Activated T-cell treated with anti-CD3 and anti-CD28 coated beads, Interleukin-2, amount 50 U/mL, for 24 hours (primary cell): ENCODE measurements at regions not wholly inside any gene's neighbourhood (a gene's known extent, or its start where the extent isn't known, plus 50 kb on each side); places are given as distances from the start of the nearest gene placed in this dataset.

Source experiments
- DNase-seq: peaks from one replicate; pipeline ENCODE4 v3.0.0-alpha.2; 2020
- H3K27ac Mint-ChIP-seq: 2 replicates; pipeline ENCODE4 v1.8.0; 2020; ENCODE audit warnings: mild to moderate bottlenecking, mixed read lengths
- H3K27me3 Mint-ChIP-seq: 2 replicates; pipeline ENCODE4 v1.8.0; 2020; ENCODE audit warnings: mixed read lengths
- H3K36me3 Mint-ChIP-seq: 2 replicates; pipeline ENCODE4 v1.8.0; 2020; ENCODE audit warnings: low read depth, mixed read lengths
- H3K4me1 Mint-ChIP-seq: 2 replicates; pipeline ENCODE4 v1.8.0; 2020; ENCODE audit warnings: low read depth, mixed read lengths
- H3K4me3 Mint-ChIP-seq: 2 replicates; pipeline ENCODE4 v1.8.0; 2020; ENCODE audit warnings: mild to moderate bottlenecking, moderate library complexity, mixed read lengths
- H3K9me3 Mint-ChIP-seq: 2 replicates; pipeline ENCODE4 v1.8.0; 2020; ENCODE audit warnings: mixed read lengths

DNA sequence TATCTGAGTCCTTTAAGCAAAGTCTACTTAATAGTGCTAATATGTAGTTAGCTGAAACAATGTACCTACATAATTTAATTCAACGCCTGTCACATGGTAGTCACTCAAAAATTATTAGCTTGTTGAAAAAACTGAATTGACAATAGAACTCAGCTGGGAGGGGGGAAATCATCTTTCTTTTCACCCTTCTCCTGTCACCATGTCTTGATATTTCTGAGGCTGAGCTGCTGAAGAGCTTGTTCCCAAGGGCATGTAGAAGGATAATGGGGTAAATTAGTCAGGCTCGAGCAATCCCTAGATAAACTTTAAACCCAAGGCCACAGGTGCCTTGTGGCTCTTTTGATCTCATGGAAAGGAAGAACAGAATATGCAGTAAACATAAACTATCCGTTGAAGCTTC, 339.6 kb upstream of the LRATD1 start:
- no peaks in the 10 kb centered on the region for H3K36me3 Mint-ChIP-seq
- H3K4me1 Mint-ChIP-seq, result no peaks in the 10 kb centered on the region

DNA sequence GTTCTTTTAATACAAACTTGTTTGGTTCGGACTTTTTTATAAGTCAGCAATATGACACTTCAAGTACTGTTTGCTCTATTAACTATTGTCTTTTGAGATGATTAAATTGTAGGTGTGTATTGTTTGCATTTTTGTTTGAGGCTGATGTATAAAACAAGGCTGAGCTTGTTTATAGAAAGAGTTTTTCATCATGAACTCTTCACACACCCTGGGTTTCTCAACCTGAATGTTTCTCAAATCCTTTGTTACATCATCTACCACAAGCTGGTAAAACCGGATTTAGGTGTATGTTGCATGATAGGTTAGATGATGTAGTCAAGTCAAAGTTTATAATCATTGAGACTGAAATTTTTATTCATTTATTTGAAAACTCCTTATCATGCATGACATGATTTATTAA, 335.2 kb upstream of the LRATD1 start:
- Mint-ChIP-seq H3K36me3 (no peaks in the 10 kb centered on the region), H3K4me3 (no peak overlapping the region), H3K9me3 (peaks cover 13% of the 10 kb centered on the region), H3K4me1 (no peaks in the 10 kb centered on the region), H3K27ac (no peak overlapping the region), H3K27me3 (no peaks in the 10 kb centered on the region)
- no peak for DNase-seq

More for the DNA sequence above, 339.6 kb upstream of the LRATD1 start:
- Mint-ChIP-seq H3K9me3 (peaks cover 16% of the 10 kb centered on the region), H3K4me3 (no peak overlapping the region), H3K27me3 (no peaks in the 10 kb centered on the region), H3K27ac (no peak overlapping the region)
- DNase-seq, result no peak

DNA sequence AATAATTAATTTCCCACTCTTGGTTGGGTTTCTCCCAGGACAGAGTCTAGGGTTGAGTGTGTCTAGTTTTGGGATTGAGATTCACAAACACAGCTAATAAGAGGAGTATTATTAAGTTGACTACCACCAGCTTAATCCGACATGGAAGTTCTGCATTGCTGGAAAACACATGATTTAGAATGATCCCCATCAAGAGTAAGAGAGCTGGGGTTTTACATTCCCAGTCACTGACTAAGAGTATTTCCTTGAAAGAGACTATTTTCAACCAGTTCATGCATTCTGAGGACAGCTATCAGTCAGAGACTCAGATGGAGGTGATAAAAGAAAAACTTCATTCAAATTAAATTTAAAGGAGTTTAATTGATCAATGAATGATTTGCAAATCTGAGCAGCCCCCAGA, 334.6 kb upstream of the LRATD1 start:
- peaks cover 13% of the 10 kb centered on the region for H3K9me3 Mint-ChIP-seq
- DNase-seq, result no peak
- H3K4me3 Mint-ChIP-seq, result no peak overlapping the region
- H3K27me3 Mint-ChIP-seq, result no peaks in the 10 kb centered on the region
- H3K27ac Mint-ChIP-seq, result no peak overlapping the region
- no peaks in the 10 kb centered on the region for H3K4me1 Mint-ChIP-seq
- H3K36me3 Mint-ChIP-seq, result no peaks in the 10 kb centered on the region

GRCh38 chr2:14301331-14301730, 331.2 kb upstream of the LRATD1 start:
- no peak for DNase-seq
- no peak overlapping the region for H3K27ac Mint-ChIP-seq
- H3K36me3 Mint-ChIP-seq, result no peaks in the 10 kb centered on the region

DNA sequence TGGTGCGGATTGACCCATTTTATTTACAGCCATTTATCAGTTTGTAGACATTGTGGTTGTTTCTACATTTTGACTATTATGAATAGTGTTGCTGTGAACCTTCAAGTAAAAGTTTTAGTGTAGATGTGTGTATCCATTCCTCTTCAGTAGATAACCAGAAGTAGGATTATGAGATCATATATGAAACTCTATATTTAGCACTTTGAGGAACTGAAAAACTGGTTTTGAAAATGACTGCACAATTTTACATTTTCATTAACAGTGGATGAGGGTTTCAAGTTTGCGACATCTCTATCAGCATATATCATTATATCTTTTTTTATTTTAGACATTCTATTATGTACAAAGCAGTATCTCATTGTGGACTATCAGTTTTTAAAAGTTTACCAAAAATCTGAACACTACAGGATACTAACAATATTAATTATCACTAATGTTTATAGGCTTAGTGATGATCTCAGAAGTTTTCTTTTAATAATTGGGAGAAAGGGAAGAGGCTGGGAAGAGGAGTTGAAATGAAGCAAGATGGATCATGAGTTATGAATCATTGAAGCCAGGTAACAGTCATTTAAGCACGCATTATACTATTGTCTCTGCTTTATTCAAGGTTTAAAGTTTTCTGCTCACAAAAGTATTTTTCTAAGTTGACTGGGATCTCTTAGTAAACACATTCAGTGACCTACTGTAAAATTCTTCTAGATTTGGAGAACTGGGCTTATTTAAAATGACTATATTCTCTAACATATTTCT, 329.0 kb upstream of the LRATD1 start:
- H3K27me3 Mint-ChIP-seq, result no peaks in the 10 kb centered on the region
- H3K4me1 Mint-ChIP-seq, result no peaks in the 10 kb centered on the region
- H3K9me3 Mint-ChIP-seq, result peaks cover 13% of the 10 kb centered on the region
- no peaks in the 10 kb centered on the region for H3K36me3 Mint-ChIP-seq
- H3K27ac Mint-ChIP-seq, result no peak overlapping the region
- H3K4me3 Mint-ChIP-seq, result no peak overlapping the region
- no peak for DNase-seq

More at GRCh38 chr2:14301331-14301730, 331.2 kb upstream of the LRATD1 start:
- no peak overlapping the region for H3K4me3 Mint-ChIP-seq
- no peaks in the 10 kb centered on the region for H3K27me3 Mint-ChIP-seq
- peaks cover 11% of the 10 kb centered on the region for H3K9me3 Mint-ChIP-seq
- no peaks in the 10 kb centered on the region for H3K4me1 Mint-ChIP-seq

DNA sequence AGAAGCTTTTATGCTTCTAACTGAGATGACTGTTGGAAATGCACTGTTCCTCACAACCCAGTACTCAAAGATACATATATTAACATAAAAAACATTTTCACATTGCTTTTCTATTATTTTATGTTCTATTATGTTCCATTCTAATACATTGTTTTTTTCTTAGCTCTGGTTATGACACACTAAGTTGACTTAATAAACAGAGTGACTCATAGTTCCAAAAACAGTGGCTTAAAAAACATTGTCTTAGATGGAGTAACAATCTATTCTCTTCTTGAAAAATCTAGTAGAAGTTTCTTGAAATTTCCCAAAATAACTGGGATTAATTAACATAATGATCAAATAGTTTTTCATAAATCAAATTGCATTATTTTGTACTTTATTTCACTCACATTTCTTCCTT, 328.2 kb upstream of the LRATD1 start:
- Mint-ChIP-seq H3K4me1 (no peaks in the 10 kb centered on the region), H3K4me3 (no peak overlapping the region), H3K27me3 (no peaks in the 10 kb centered on the region), H3K9me3 (peaks cover 11% of the 10 kb centered on the region), H3K36me3 (no peaks in the 10 kb centered on the region), H3K27ac (no peak overlapping the region)
- DNase-seq, result no peak

DNA sequence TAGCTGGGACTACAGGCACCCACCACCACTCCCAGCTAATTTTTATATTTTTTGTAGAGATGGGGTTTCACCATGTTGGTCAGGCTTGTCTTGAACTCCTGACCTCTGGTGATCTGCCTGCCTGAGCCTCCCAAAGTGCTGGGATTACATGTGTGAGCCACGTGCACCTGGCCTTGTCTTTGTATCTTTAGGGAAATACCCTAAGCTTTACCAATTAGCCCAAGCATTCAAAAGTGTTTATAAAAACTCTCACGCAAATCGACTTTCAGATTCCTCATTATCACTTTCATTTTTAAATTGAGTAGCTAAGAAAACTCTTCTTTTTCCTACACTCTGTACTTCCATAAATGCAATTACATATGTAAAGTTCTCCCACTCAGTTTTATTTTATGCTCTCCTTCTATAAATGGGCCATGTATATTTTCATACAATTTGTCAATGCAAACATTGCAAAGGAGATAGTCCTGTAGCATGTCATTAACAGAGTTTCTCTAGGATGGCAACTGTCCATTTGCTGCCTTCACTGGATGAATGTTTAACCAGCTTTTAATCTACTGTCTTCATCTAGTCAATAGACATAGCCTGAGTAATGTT, 326.2 kb upstream of the LRATD1 start:
- DNase-seq, result no peak
- H3K4me1 Mint-ChIP-seq, result no peaks in the 10 kb centered on the region
- no peaks in the 10 kb centered on the region for H3K36me3 Mint-ChIP-seq
- H3K9me3 Mint-ChIP-seq, result peaks cover 9% of the 10 kb centered on the region
- H3K4me3 Mint-ChIP-seq, result no peak overlapping the region
- H3K27me3 Mint-ChIP-seq, result no peaks in the 10 kb centered on the region
- no peak overlapping the region for H3K27ac Mint-ChIP-seq

DNA sequence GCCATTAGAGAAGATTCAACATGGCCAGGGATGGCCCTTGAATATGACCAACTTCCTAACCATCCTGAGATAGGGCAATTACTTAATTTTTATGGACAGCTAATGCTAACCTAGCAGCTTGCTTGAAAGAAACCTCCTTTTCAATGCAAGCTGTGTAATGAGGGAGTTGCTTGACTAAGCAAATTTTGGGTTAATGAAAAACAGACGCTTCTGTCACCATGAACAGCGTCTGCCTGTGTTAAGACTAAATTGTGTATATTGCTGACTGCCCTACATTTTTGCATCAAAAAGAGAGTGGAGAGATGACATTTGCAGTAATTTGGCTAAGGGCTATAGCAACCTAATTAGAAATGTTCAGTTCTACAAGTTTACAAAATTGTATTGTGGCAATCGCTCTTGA, 319.2 kb upstream of the LRATD1 start:
- no peaks in the 10 kb centered on the region for H3K27me3 Mint-ChIP-seq
- no peak overlapping the region for H3K27ac Mint-ChIP-seq
- no peak overlapping the region for H3K4me3 Mint-ChIP-seq
- no peaks in the 10 kb centered on the region for H3K36me3 Mint-ChIP-seq
- no peaks in the 10 kb centered on the region for H3K4me1 Mint-ChIP-seq
- no peak for DNase-seq
- H3K9me3 Mint-ChIP-seq, result peaks cover 18% of the 10 kb centered on the region

DNA sequence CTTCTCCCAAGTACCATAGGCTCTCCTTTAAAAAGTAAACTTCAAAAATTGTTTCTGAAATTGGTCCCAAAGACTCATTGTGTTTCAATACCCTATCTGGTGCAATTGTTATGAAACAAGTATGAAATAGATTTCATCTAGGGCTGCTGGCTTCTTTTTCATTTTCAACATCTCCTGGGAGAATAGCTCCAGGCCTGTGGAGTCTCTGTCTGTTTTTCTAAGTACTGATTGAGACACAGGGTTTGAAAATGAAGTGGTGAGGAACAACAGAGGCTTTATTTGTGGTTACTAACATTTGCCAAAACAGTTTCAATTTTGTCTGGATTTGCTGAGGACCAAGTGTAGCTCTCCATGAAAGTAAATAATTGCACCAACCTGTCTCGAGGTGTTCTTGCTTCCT, 315.9 kb upstream of the LRATD1 start:
- H3K36me3 Mint-ChIP-seq, result no peaks in the 10 kb centered on the region
- H3K27ac Mint-ChIP-seq, result no peak overlapping the region
- H3K9me3 Mint-ChIP-seq, result peaks cover 15% of the 10 kb centered on the region
- H3K4me1 Mint-ChIP-seq, result no peaks in the 10 kb centered on the region
- no peaks in the 10 kb centered on the region for H3K27me3 Mint-ChIP-seq
- H3K4me3 Mint-ChIP-seq, result no peak overlapping the region
- DNase-seq, result no peak

DNA sequence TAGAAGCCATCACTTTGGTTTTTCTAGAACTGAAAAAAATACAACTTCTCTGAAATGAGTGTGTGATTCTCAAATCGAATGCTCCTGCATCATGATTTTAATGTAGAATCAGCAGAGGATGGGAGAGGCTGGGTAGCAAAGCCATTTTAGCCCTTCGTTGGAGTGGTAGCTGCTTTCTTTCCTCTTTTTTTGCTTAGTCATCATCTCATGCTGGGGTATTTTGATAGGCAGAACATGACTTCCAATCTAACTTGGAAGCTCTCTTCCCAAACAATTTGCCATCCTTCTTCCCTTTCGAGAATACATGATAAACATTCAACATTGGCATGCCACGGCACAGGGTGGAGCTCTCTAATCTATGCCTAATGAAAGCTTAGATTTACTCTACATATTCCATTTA, 311.2 kb upstream of the LRATD1 start:
- Mint-ChIP-seq H3K27ac (no peak overlapping the region), H3K27me3 (no peaks in the 10 kb centered on the region), H3K4me1 (no peaks in the 10 kb centered on the region), H3K4me3 (no peak overlapping the region), H3K36me3 (no peaks in the 10 kb centered on the region), H3K9me3 (peaks cover 5% of the 10 kb centered on the region)
- no peak for DNase-seq

DNA sequence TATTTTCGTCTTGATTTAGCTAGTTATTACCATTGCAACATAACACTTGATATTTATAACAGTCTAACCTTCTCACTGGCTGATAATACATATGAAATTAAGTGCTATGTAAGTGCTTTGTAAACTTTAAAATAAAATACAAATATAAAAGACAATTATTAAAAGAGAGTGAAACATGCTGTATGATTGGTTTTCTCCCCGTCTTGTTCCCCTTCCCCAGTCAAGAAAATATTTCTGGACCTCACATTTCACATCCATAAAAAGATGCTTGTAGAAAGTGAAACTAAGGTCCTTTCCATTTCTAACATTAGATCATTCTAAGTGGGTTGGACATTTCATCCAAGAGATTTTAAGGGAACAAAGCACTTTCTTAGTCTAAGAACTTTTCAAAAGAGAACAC, 310.2 kb upstream of the LRATD1 start:
- Mint-ChIP-seq H3K9me3 (peaks cover 2% of the 10 kb centered on the region), H3K27me3 (no peaks in the 10 kb centered on the region), H3K4me1 (no peaks in the 10 kb centered on the region), H3K27ac (no peak overlapping the region), H3K4me3 (no peak overlapping the region), H3K36me3 (no peaks in the 10 kb centered on the region)
- no peak for DNase-seq

- DNase-seq, result no peak
- no peaks in the 10 kb centered on the region for H3K27me3 Mint-ChIP-seq
- H3K9me3 Mint-ChIP-seq, result peaks cover 2% of the 10 kb centered on the region
- H3K4me1 Mint-ChIP-seq, result no peaks in the 10 kb centered on the region
- no peak overlapping the region for H3K27ac Mint-ChIP-seq
- no peaks in the 10 kb centered on the region for H3K36me3 Mint-ChIP-seq
- no peak overlapping the region for H3K4me3 Mint-ChIP-seq
These were observed 308.2 kb upstream of the LRATD1 start for GRCh38 chr2:14324308-14324707.

DNA sequence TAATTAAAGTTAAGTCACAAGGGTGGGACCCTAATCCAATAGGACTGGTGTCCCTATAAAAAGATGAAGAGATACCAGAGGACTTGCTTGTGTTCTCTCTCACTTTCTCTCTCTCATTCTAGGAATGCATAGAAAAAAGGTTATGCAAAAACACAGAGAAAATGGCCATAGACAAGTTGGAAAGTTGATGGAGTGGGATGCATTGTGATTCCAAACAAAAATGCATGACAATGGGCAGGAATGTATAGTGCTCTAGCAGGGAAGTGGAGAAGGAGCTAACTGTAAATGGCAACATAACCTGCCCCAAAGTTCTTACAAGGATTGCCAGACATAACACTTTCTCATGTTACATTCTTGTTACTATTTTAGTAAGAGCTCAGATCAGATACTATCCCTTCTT, 301.6 kb upstream of the LRATD1 start:
- Mint-ChIP-seq H3K9me3 (peaks cover 5% of the 10 kb centered on the region), H3K4me1 (no peaks in the 10 kb centered on the region), H3K27me3 (no peaks in the 10 kb centered on the region), H3K36me3 (no peaks in the 10 kb centered on the region), H3K27ac (no peak overlapping the region), H3K4me3 (no peak overlapping the region)
- no peak for DNase-seq

DNA sequence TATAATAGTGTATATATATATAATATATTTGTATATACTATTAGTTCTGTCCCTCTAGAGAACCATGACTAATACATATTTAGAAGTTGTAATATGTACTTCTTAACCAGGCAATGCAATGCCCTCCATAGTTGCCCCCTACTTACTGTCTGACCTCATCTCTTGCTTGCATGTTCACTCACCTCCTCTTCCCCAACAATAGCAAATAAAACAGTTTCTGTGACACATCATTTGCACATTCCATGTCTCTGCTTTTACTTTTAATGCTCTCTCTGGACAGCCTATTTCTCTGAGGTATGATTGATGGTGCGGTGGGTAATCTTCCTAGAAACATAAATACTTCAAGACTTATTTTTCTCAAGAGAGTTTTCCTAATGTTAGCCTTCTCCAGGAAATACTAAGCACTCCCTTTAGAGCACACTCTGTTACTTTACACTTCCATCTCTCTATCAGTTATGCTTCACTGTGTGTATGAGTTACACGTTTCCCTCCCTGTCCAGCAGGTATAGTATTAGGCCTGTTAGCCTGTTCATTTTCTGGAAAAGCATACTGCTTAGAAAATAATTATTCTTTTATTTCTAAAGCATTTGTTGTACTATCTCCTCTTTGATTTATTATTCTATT, 295.6 kb upstream of the LRATD1 start:
- DNase-seq, result no peak
- no peak overlapping the region for H3K4me3 Mint-ChIP-seq
- H3K27me3 Mint-ChIP-seq, result no peaks in the 10 kb centered on the region
- peaks cover 2% of the 10 kb centered on the region for H3K9me3 Mint-ChIP-seq
- no peak overlapping the region for H3K27ac Mint-ChIP-seq
- H3K36me3 Mint-ChIP-seq, result no peaks in the 10 kb centered on the region
- H3K4me1 Mint-ChIP-seq, result no peaks in the 10 kb centered on the region

DNA sequence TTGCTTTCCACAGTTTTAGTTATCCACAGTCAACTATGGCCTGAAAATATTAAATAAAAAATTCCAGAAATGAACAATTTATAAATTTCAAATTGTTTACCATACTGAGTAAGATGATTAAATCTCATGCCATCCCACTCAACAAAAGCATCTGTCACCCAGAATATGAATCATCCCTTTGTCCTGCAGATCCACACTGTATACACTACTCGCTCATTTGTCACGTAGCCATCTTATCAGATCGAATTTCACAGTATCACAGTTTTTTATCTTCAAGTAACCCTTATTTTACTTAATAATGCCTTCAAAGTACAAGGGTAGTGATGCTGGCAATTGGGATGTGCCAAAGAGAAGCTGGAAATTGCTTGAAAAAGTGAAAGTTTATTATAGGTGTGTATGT, 291.8 kb upstream of the LRATD1 start:
- DNase-seq, result no peak
- Mint-ChIP-seq H3K4me1 (no peaks in the 10 kb centered on the region), H3K36me3 (no peaks in the 10 kb centered on the region), H3K27ac (no peak overlapping the region), H3K9me3 (no peaks in the 10 kb centered on the region), H3K4me3 (no peak overlapping the region), H3K27me3 (no peaks in the 10 kb centered on the region)
